GM12892 (cell line): ENCODE measurements at regions not wholly inside any gene's neighbourhood (a gene's known extent, or its start where the extent isn't known, plus 50 kb on each side); places are given as distances from the start of the nearest gene placed in this dataset.

ENCODE experiments used
- POLR2A ChIP-seq: IDR thresholded peaks from 2 replicates; pipeline ENCODE4 v1.6.1; 2011; ENCODE audit warnings: low read depth, low read length, control low read depth
- TAF1 ChIP-seq: IDR thresholded peaks from 2 replicates; pipeline ENCODE4 v1.6.1; 2011; ENCODE audit warnings: low read depth, mild to moderate bottlenecking, control low read depth, low read length, borderline replicate concordance

DNA sequence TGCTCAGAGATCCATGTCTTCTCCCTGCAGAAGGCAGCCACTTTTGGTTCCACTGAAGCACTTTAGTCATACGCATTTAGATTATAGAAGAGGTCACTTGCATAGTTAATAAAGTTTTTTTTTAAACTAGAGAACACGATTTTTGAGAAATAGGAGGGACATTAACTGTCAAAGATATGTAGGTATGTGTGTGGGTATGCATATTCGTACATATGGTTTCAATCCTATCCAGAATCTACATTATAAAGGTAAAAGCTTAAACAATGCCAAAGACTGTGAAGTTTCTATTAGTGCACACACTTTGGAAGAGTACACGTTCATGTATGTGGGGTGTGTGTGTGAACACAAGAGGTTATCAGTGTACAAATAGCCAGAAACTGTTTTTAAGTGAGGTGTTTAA lies 103.2 kb downstream of the BTBD3 start:
- TF ChIP-seq POLR2A (no peak), TAF1 (no peak)
